ENCODE measurements at regions not wholly inside any gene's neighbourhood (a gene's known extent, or its start where the extent isn't known, plus 50 kb on each side); places are given as distances from the start of the nearest gene placed in this dataset.

DNA sequence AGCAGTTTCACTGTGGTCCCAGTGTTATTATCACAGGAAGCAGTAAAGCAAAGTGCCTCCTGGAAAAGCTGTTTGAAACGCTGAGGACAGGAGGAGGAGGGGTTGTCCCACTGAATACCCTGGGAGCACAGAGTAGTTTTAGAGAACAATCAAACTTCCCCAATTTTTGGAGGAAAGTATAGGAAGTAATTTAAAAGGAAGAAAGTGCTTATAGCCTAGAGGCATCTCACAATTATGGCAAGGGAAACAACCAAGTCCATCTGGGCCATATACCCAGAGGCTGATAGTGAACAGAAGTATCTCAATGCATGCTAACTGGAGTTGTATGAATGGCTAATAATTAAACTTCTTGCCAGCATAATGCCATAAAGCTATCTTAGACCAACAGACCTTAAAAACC lies 137.2 kb upstream of the EPHA6 start:
- POLR2A ChIA-PET: no interaction called here
- Histone ChIP-seq H3K27ac (ENCODE audit: low read depth in 1 of 2, low read length in 2 of 2) (no peak overlapping the region), H3K36me3 (ENCODE audit: insufficient read depth, low read length) (no peaks in the 10 kb centered on the region), H3K9me3 (ENCODE audit: control insufficient read depth in 1 of 2, insufficient read depth in 1 of 2, low read length in 2 of 2) (peaks cover 0 to 7% of the 10 kb centered on the region in 2 experiments), H3K4me3 (ENCODE audit: low read length) (no peak overlapping the region), H3K4me1 (ENCODE audit: insufficient read depth, low read length) (no peaks in the 10 kb centered on the region), H3K27me3 (ENCODE audit: control insufficient read depth in 1 of 2, insufficient read depth in 2 of 2, low read length in 2 of 2) (no peaks in the 10 kb centered on the region)
- intact Hi-C loops (cut with DNase I, micrococcal nuclease): no loop called here
- TF ChIP-seq, protein P1, sequence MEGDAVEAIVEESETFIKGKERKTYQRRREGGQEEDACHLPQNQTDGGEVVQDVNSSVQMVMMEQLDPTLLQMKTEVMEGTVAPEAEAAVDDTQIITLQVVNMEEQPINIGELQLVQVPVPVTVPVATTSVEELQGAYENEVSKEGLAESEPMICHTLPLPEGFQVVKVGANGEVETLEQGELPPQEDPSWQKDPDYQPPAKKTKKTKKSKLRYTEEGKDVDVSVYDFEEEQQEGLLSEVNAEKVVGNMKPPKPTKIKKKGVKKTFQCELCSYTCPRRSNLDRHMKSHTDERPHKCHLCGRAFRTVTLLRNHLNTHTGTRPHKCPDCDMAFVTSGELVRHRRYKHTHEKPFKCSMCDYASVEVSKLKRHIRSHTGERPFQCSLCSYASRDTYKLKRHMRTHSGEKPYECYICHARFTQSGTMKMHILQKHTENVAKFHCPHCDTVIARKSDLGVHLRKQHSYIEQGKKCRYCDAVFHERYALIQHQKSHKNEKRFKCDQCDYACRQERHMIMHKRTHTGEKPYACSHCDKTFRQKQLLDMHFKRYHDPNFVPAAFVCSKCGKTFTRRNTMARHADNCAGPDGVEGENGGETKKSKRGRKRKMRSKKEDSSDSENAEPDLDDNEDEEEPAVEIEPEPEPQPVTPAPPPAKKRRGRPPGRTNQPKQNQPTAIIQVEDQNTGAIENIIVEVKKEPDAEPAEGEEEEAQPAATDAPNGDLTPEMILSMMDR (IDR thresholded peaks at IDR 0.05): no peak
- ATAC-seq (ENCODE audit: poor library complexity): no peak
- CTCF ChIA-PET: no interaction called here
- Mint-ChIP-seq H3K4me1 (ENCODE audit: low read depth) (no peaks in the 10 kb centered on the region), H3K4me3 (no peak overlapping the region), H3K27ac (no peak overlapping the region), H3K9me3 (peaks cover 2% of the 10 kb centered on the region), H3K36me3 (ENCODE audit: low read depth) (no peaks in the 10 kb centered on the region), H3K27me3 (no peaks in the 10 kb centered on the region)
- DNase-seq: no peak

DNA sequence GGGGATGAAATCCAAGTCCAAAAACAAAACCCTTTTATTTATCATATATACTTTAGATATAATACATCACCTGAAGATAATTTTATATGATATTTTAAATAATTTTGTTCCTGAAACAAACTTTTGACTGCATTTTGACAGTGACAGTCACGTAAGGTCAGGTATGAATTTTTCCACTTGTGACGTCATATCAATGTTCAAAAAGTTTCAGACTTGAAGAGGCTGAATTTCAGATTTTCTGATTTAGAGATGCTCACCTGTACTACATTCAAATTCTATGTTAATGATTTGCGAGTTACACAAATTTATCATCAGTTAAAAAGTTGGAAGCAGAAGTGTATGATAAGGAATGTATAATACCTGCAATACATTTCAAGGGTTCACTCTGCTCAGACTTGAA lies 136.1 kb upstream of the EPHA6 start:
- Mint-ChIP-seq H3K27me3 (no peaks in the 10 kb centered on the region), H3K9me3 (peaks cover 2% of the 10 kb centered on the region), H3K36me3 (ENCODE audit: low read depth) (no peaks in the 10 kb centered on the region), H3K4me1 (ENCODE audit: low read depth) (no peaks in the 10 kb centered on the region), H3K27ac (no peak overlapping the region), H3K4me3 (no peak overlapping the region)
- ChIA-PET POLR2A (no interaction called here), CTCF (no interaction called here)
- Histone ChIP-seq H3K27ac (ENCODE audit: low read depth in 1 of 2, low read length in 2 of 2) (no peak overlapping the region), H3K36me3 (ENCODE audit: insufficient read depth, low read length) (no peaks in the 10 kb centered on the region), H3K4me1 (ENCODE audit: insufficient read depth, low read length) (no peaks in the 10 kb centered on the region), H3K4me3 (ENCODE audit: low read length) (no peak overlapping the region), H3K27me3 (ENCODE audit: control insufficient read depth in 1 of 2, insufficient read depth in 2 of 2, low read length in 2 of 2) (no peaks in the 10 kb centered on the region), H3K9me3 (ENCODE audit: control insufficient read depth in 1 of 2, insufficient read depth in 1 of 2, low read length in 2 of 2) (peaks cover 0 to 7% of the 10 kb centered on the region in 2 experiments)
- ATAC-seq (ENCODE audit: poor library complexity) (no peak), DNase-seq (no peak)
- intact Hi-C loops (cut with DNase I, micrococcal nuclease): no loop called here
- TF ChIP-seq, protein P1 (IDR thresholded peaks at IDR 0.05): no peak

DNA sequence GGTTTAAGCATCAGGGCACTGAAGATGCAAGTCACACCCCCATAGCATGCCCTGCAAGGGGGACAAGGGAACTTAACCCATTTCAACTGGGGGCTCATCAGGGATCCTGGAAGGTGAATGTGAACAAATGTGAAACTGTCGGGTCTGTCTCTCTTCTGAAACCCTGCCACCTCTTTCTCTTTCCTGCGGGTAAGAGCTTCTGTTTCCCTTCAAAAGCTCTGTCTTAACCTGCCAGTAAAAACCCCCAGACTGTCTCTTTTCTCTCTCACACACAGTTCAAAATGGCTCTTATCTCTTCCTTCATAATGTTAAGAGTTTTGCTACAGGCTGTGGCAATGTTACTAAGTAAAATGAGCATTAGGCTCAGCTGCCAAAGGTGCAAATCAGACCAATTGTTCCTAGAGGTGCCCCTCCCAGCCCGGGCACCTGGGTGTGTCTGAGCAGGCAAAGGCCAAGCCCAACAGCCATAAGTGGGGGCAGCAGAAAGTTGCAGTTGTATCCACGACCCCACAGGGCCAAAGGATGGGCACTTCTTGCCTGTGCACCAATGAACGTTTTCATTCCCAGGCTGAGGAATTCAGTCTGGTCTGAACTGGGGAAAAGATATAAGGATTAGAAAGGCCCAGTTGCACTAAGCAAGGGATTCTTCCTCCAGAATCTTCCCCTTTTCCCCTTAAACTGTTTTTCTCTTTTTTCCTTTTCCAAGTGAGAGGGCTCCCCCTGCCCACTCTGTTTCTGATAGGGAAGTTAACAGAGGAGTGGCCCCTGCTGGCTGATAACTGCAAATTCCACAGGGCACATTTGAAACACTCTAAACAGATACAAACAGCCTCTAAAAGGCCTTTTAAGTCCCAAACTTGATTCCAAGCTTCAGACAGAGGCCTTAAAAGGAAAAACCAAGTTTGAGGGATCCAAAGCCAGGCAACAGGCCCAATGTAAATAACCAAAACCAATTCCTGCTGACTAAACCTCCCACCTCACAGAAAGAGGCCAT lies 113.8 kb upstream of the EPHA6 start:
- H3K9me3 ChIP-seq (ENCODE audit: control insufficient read depth in 1 of 2, insufficient read depth in 1 of 2, low read length in 2 of 2): peaks cover 5 to 17% of the 10 kb centered on the region in 2 experiments
- intact Hi-C loops (cut with DNase I, micrococcal nuclease): no loop called here
- no peak for ATAC-seq (ENCODE audit: poor library complexity)

More for the DNA sequence above, 113.8 kb upstream of the EPHA6 start:
- Mint-ChIP-seq H3K9me3 (peaks cover 16% of the 10 kb centered on the region), H3K27me3 (no peaks in the 10 kb centered on the region), H3K36me3 (ENCODE audit: low read depth) (no peaks in the 10 kb centered on the region), H3K27ac (no peak overlapping the region), H3K4me3 (no peak overlapping the region), H3K4me1 (ENCODE audit: low read depth) (no peaks in the 10 kb centered on the region)
- Histone ChIP-seq H3K27ac (ENCODE audit: low read depth in 1 of 2, low read length in 2 of 2) (no peak overlapping the region), H3K36me3 (ENCODE audit: insufficient read depth, low read length) (no peaks in the 10 kb centered on the region), H3K27me3 (ENCODE audit: control insufficient read depth in 1 of 2, insufficient read depth in 2 of 2, low read length in 2 of 2) (no peaks in the 10 kb centered on the region), H3K4me1 (ENCODE audit: insufficient read depth, low read length) (no peaks in the 10 kb centered on the region), H3K4me3 (ENCODE audit: low read length) (no peak overlapping the region)
- ChIA-PET CTCF (no interaction called here), POLR2A (no interaction called here)
- TF ChIP-seq, protein P1 (IDR thresholded peaks at IDR 0.05): no peak
- DNase-seq: no peak

All from CD4-positive, alpha-beta T cell (primary cell).